SKM-1 treated with dmso at 0.1 percent for 144 hours (cell line): ENCODE measurements at regions not wholly inside any gene's neighbourhood (a gene's known extent, or its start where the extent isn't known, plus 50 kb on each side); places are given as distances from the start of the nearest gene placed in this dataset.
"Not testable (repeated sequence)": the region's sequence is repeated elsewhere in the genome, so short reads cannot be mapped to it uniquely, and the experiment has no call there.

ENCODE experiments used
- DNase-seq: peaks from one replicate; lab custom pipeline; 2025; ENCODE audit not compliant: unreplicated experiment; lab: John Stamatoyannopoulos, UW

GRCh38 chr5:27963050-27963783 lies 924.8 kb upstream of the CDH9 start:
- no peak for DNase-seq

DNA sequence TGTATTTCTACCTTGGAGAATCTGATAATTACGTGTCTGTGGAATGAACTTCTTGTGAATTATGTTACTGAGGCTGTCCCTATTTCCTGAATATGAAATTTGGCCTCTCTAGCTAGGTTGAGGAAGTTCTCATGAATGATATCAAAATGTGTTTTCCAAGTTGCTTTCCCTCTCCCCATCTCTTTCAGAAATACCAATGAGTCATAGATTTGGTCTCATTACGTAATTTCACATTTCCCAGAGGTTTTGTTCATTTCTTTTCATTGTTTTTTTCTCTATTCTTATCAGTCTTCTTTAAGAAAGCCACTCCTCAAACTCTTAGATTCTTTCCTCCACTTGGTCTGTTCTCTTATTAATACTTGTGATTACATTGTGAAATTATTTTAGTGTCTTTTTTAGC lies 923.8 kb upstream of the CDH9 start:
- no peak for DNase-seq

DNA sequence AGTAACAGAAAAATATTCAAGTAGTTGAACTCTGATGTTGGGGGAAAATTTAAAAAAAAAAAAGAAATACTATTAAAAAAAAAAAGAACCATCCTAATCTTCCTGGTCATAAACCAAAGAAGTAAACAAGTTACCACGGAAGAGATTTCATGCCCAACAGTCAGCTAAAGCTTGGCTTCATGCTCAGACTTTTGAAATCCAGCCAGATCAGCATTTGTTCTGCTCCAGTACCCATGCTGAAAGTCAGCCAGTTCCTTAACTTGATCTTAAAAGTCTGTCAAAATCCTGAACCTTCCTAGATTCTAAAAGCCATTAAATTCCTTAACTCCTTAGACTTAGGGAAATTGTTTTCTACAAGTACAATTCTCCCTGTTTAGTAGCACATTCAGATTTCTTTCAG lies 908.7 kb upstream of the CDH9 start:
- DNase-seq: no peak

GRCh38 chr5:27944471-27944870 lies 906.1 kb upstream of the CDH9 start:
- DNase-seq: no peak

DNA sequence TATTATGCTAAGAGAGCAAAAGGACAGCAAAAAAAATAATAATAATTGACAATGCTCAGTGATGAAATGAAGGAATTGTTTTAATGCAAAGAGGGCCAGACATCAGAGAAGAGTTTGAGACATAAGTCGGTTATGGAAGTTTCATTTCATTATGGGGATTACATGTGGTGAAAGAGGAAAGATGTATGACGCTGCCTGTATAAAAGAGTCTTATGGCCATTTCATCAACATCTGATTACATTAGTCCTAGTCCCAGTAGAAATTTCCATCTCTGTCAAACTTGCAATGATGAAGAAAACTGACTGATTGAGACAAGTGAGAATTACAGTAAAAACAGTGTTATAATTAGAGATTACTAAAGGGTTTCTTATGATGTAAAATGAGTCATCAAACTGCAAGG lies 900.6 kb upstream of the CDH9 start:
- no peak for DNase-seq

GRCh38 chr5:27928060-27928459 lies 889.7 kb upstream of the CDH9 start:
- DNase-seq: no peak

- no peak for DNase-seq
Measured at GRCh38 chr5:27911216-27911615, 872.8 kb upstream of the CDH9 start.

DNA sequence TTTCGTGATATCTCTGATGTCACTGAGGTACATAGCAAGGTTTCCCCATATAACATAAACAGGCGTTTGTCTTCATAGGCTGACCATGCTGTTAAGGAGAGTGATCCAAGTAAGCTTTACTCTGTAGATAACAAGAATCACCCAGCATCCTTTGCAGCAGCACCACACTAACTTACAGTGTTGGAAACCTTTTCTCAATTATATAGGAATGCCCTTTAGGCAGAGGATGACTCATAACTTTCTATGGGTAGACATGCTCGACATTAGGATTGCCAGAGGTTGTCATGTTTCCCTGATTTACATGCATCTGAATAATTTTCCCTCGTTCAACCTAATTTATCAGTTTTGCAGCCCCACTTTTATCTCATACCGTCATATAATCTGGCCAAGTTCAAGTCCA lies 870.0 kb upstream of the CDH9 start:
- no peak for DNase-seq

DNA sequence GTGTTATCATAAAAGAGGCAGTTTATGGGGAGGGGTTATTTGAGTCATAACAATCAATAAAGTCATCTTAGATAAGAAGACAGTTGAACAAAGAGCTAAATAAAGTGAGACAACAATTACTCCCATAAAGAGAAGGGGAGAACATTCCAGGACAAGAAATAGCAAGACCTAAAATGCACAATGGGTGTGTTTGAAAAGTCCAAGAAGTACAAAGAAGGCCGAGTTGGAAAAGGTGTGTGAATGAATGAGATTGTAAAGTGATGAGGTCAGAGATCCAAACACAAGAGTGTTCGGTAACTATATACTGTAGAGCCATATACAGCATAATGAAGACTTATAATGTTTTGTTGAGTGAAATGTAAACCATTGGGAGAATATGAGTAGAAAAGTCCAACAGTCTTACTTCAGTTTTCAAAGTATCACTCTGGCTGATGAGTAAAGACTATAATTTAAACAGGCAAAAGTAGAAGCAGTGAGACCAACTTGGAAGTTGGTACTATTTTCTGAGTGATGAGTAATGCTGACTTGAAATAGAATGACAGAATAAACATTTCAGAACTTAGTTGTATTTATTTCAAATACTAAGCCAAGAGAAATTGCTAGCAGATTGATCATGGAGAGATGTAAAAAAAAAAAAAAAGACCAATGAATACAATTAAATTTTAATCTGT lies 868.7 kb upstream of the CDH9 start:
- DNase-seq: no peak

- DNase-seq: no peak
Measured at GRCh38 chr5:27906481-27906880, 868.1 kb upstream of the CDH9 start.

DNA sequence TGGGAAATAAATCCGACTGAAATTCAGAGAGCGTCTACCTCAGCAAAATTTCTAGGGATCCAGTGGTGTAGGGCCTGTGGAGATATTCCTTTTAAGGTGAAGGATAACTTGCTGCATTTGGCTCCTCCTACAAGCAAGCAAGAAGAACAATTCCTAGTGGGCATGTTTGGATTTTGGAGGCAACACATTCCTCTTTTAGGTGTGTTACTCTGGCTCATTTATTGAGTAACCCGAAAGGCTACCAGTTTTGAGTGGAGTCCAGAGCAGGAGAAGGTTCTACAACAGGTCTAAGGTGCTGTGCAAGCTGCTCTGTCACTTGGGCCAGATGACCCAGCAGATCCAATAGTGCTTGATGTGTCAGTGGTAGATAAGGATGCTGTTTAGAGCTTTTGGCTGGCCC lies 862.4 kb upstream of the CDH9 start:
- no peak for DNase-seq

- DNase-seq: no peak
Measured at GRCh38 chr5:27876071-27876470, 837.7 kb upstream of the CDH9 start.

GRCh38 chr5:27875148-27875547 lies 836.8 kb upstream of the CDH9 start:
- DNase-seq: no peak

GRCh38 chr5:27868292-27868691 lies 829.9 kb upstream of the CDH9 start:
- DNase-seq: no peak

DNA sequence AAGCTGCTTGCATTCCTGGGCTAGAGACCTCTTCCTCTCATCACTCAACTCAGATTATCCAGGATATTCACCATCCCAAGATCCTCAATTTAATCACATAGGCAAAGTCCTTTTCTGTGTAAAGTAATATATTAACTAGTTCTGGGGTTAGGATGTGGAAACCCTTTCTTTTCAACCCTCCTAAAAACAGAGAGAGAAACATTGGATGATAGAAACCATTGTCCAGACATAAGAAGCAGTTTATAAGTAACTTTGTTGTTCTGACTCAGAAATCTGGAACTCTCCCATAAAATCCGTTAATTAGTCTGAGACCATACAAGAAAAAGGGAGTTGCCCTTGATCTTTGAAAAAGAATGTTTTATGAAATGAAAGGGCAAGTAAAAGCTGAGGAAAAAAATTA lies 817.1 kb upstream of the CDH9 start:
- DNase-seq: no peak

DNA sequence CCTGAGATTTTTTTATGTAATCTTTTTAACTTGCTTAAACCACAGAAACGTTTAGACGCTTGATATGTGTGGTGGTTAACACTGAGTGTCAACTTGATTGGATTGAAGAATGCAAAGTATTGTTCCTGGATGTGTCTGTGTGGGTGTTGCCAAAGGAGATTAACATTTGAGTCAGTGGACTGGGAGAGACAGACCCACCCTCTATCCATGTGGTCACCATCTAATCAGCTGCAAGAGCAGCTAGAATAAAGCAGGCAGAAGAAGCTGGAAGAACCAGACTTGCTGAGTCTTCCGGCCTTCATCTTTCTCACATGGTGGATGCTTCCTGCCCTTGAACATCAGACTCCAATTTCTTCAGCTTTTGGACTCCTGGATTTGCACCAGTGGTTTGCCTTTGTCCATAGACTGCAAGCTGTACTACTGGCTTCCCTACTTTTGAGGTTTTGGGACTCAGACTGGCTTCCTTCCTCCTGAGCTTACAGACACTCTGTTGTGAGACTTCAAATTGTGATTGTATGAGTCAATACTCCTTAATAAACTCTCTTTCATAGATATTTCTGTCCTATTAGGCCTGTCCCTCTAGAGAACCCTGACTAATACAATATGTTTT lies 816.0 kb upstream of the CDH9 start:
- no peak for DNase-seq

DNA sequence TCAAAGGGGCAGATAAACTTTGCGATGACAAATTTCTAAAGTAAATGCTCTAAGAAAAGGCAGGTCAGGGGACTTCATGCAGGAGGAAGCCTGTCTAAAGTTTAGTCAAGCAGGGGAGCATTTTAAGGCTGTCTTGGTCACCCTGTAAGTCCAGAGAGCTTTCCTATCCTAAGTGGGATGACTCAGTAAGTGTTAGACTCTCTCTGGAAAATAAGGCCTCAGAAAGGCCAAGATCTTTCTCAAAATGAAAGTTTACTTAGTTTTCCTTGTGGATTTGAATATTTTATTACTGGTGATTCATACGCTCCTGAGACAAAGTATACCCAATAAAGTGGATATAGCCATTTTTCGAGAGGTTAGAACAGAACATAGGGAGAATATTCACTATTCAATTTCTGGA lies 806.9 kb upstream of the CDH9 start:
- no peak for DNase-seq

DNA sequence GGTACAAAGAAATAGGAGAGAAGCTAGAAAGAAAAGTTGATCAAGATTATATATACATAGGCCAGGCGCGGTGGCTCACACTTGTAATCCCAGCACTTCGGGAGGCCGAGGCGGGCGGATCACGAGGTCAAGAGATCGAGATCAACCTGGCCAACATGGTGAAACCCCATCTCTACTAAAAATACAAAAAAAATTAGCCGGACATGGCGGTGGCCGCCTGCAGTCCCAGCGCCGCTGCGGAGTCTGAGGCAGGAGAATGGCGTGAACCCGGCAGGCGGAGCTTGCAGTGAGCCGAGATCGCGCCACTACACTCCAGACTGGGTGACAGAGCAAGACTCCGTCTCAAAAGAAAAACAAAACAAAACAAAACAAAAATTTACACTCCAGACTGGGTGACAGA lies 798.3 kb upstream of the CDH9 start:
- not testable (repeated sequence) for DNase-seq

- no peak for DNase-seq
Measured at GRCh38 chr5:27832886-27833285, 794.5 kb upstream of the CDH9 start.

DNA sequence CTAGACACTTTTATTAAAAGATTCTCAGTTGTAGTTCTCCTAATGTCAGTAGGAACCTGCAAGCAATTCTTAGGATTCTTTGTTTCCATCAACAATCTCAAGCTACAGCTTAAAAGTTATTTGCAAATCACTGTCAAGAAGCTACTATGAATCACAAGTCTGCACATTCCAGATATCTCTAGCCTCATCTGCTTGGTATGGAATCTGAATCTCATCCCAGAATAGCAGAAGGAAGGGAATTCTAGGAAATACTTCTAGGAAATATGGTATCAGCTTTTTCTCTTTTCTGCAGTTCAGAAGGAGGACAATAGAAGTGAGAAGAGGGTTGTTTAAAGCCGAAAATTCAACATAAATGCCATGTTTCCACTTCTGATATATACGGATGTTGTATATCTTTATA lies 792.2 kb upstream of the CDH9 start:
- DNase-seq: no peak

GRCh38 chr5:27821681-27822080 lies 783.3 kb upstream of the CDH9 start:
- no peak for DNase-seq

- DNase-seq: no peak
Measured at GRCh38 chr5:27818888-27819287, 780.5 kb upstream of the CDH9 start.

DNA sequence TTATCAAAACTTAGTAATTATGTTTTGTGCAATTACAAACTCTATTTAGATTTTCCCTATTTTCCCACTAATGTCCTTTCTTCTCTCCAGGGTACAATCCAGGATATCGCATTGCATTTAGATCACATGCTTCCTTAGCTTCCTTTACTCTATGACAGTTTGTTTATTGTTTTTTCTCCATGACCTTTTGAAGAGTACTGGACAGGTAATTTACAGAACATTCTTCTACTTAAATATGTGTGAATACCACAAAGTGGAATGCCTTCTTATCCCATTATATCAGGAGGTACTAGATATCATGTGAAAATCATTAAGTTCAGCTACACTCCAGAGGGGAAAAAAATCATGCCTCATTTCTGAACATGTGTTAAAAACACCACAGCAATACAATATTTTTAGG lies 776.6 kb upstream of the CDH9 start:
- DNase-seq: no peak
